GM12878 (cell line): ENCODE measurements at regions not wholly inside any gene's neighbourhood (a gene's known extent, or its start where the extent isn't known, plus 50 kb on each side); places are given as distances from the start of the nearest gene placed in this dataset.

ENCODE experiments used
- ATAC-seq: fragments of 200-7000 bp; cut with Tn5 transposase; 3 replicates; pipeline ENCODE4 v1.9.1; 2020; ENCODE audit warnings: mild to moderate bottlenecking, moderate library complexity
- BruUV-seq: library from RNA; stranded (reverse); fragments of 400-500 nt; replicated peaks from 2 replicates; lab custom pipeline; 2021; lab: Mats Ljungman, UMichigan
- CTCF ChIA-PET: fragments of 300-600 bp; sonication (Branson Sonifier 250); formaldehyde crosslinking; extraction: SDS; loops from one replicate; lab custom pipeline; 2021; ENCODE audit warnings: inconsistent platforms; lab: Yijun Ruan, JAX
- POLR2A ChIA-PET: fragments of 350-600 bp; formaldehyde crosslinking; extraction: SDS; loops from one replicate; lab custom pipeline; 2021; ENCODE audit warnings: inconsistent platforms; lab: Charles Lee
- RAD21 ChIA-PET: fragments of 300-600 bp; sonication (Branson Sonifier 250); formaldehyde crosslinking; loops from one replicate; lab custom pipeline; 2023; ENCODE audit warnings: antibody characterized with exemption; ENCODE audit not compliant: unreplicated experiment; lab: Charles Lee
- SMC1A ChIA-PET: fragments of 300-600 bp; sonication (Branson Sonifier 250); formaldehyde crosslinking; loops from one replicate; lab custom pipeline; 2023; ENCODE audit not compliant: unreplicated experiment, uncharacterized antibody; lab: Charles Lee
- DNase-seq: peaks from one replicate; pipeline ENCODE4 v3.0.0-alpha.2; 2011; ENCODE audit warnings: low read depth, low spot score
- FAIRE-seq: peaks from 3 replicates; lab custom pipeline; 2011; peaks lifted over from hg19 to GRCh38; lab: Jason Lieb, UNC
- H2AFZ ChIP-seq: 2 replicates; pipeline ENCODE4 v1.6.0; 2011; ENCODE audit warnings: low read depth, low read length, control low read depth; ENCODE audit not compliant: control insufficient read depth
- H3K27ac ChIP-seq: 2 replicates; pipeline ENCODE4 v1.5.1; 2011; ENCODE audit warnings: control low read depth; ENCODE audit not compliant: control insufficient read depth, insufficient read depth
- H3K27me3 ChIP-seq, 2 experiments: replicated peaks in 1 of 2; 2 replicates each; pipeline versions ENCODE4 v1.6.0 to v1.6.1; 2011; ENCODE audit warnings: low read length in 1 of 2; ENCODE audit not compliant: control insufficient read depth in 2 of 2, insufficient read depth in 2 of 2
- H3K36me3 ChIP-seq, 2 experiments: 2 replicates each; pipeline ENCODE4 v1.5.1; 2011; ENCODE audit warnings: low read length in 1 of 2; ENCODE audit not compliant: control insufficient read depth in 2 of 2, insufficient read depth in 2 of 2
- H3K4me1 ChIP-seq: 2 replicates; pipeline ENCODE4 v1.6.1; 2011; ENCODE audit warnings: mild to moderate bottlenecking, low read length, moderate library complexity, mixed read lengths; ENCODE audit not compliant: control insufficient read depth, insufficient read depth
- H3K4me2 ChIP-seq: 2 replicates; pipeline ENCODE4 v1.6.0; 2011; ENCODE audit warnings: control low read depth; ENCODE audit not compliant: control insufficient read depth, insufficient read depth
- H3K4me3 ChIP-seq: fragments of 200-600 bp; sonication (generic); 2 replicates; pipeline ENCODE4 v1.5.1; 2016
- H3K79me2 ChIP-seq: 2 replicates; pipeline ENCODE4 v1.6.0; 2011; ENCODE audit warnings: low read length; ENCODE audit not compliant: control insufficient read depth, insufficient read depth
- H3K9ac ChIP-seq: 2 replicates; pipeline ENCODE4 v1.8.0; 2011; ENCODE audit warnings: low read length, control low read depth, mixed read lengths; ENCODE audit not compliant: control insufficient read depth, insufficient read depth
- H3K9me3 ChIP-seq: replicated peaks from 3 replicates; pipeline ENCODE4 v1.5.1; 2011; ENCODE audit warnings: mild to moderate bottlenecking, low read length; ENCODE audit not compliant: control insufficient read depth, insufficient read depth
- H4K20me1 ChIP-seq: 2 replicates; pipeline ENCODE4 v1.6.0; 2011; ENCODE audit not compliant: control insufficient read depth, insufficient read depth
- ATF7 ChIP-seq: fragments of 450-650 bp; IDR thresholded peaks from 2 replicates; pipeline ENCODE4 v1.6.1; 2016; ENCODE audit warnings: low read depth, mild to moderate bottlenecking
- CBX3 ChIP-seq: fragments of 200-600 bp; sonication (generic); IDR thresholded peaks from 2 replicates; pipeline ENCODE4 v1.6.1; 2016; ENCODE audit warnings: low read depth, borderline replicate concordance
- CEBPB ChIP-seq, 2 experiments: fragments of 150-350 bp in 1 of 2; IDR thresholded peaks; 2 replicates each; pipeline ENCODE4 v1.6.1; 2012 to 2014; ENCODE audit warnings: low read depth in 2 of 2, low read length in 2 of 2, borderline replicate concordance in 1 of 2, inconsistent platforms in 1 of 2
- ETV6 ChIP-seq, 2 experiments: fragments of 450-650 bp in 1 of 2; IDR thresholded peaks in 1 of 2; conservative IDR thresholded peaks in 1 of 2; 2 replicates each; pipeline ENCODE4 v1.6.1; 2014; ENCODE audit warnings: antibody characterized with exemption in 1 of 2, borderline replicate concordance in 1 of 2, low read depth in 1 of 2, mild to moderate bottlenecking in 1 of 2, moderate library complexity in 1 of 2
- GATAD2B ChIP-seq: fragments of 450-650 bp; conservative IDR thresholded peaks from 2 replicates; pipeline ENCODE4 v1.6.1; 2017; ENCODE audit warnings: low read depth, mild to moderate bottlenecking, moderate library complexity
- IKZF2 ChIP-seq, 2 experiments: fragments of 450-650 bp; IDR thresholded peaks; 2 replicates each; pipeline ENCODE4 v1.6.1; 2017; ENCODE audit warnings: mild to moderate bottlenecking in 2 of 2, moderate library complexity in 2 of 2
- MEF2B ChIP-seq: fragments of 450-650 bp; IDR thresholded peaks from 2 replicates; pipeline ENCODE4 v1.6.1; 2018; ENCODE audit warnings: mild to moderate bottlenecking, moderate library complexity; ENCODE audit not compliant: partially characterized antibody, poor library complexity, severe bottlenecking
- NBN ChIP-seq: fragments of 450-650 bp; IDR thresholded peaks from 2 replicates; pipeline ENCODE4 v1.6.1; 2016
- PKNOX1 ChIP-seq: fragments of 450-650 bp; IDR thresholded peaks from 2 replicates; pipeline ENCODE4 v1.6.1; 2016; ENCODE audit warnings: mild to moderate bottlenecking
- POU2F2 ChIP-seq: IDR thresholded peaks from 3 replicates; pipeline ENCODE4 v1.6.1; 2011; ENCODE audit warnings: low read depth, mild to moderate bottlenecking, low read length, borderline replicate concordance
- RFX5 ChIP-seq: IDR thresholded peaks from 2 replicates; pipeline ENCODE4 v1.6.1; 2011; ENCODE audit warnings: low read depth, low read length, improper control_type of control experiment
- SMARCA5 ChIP-seq: fragments of 450-650 bp; IDR thresholded peaks from 2 replicates; pipeline ENCODE4 v1.6.1; 2017; ENCODE audit warnings: mild to moderate bottlenecking
- SRF ChIP-seq, 2 experiments: IDR thresholded peaks; 2 replicates each; pipeline ENCODE4 v1.6.1; 2011; ENCODE audit warnings: low read depth in 2 of 2, low read length in 2 of 2, mild to moderate bottlenecking in 1 of 2, moderate library complexity in 1 of 2
- ZZZ3 ChIP-seq: IDR thresholded peaks from 2 replicates; pipeline ENCODE4 v1.6.1; 2011; ENCODE audit warnings: low read depth; ENCODE audit not compliant: control insufficient read depth, insufficient read length
- WGBS: methylation state at CpG from one replicate; pipeline ENCODE4 v1.1.6; 2016; ENCODE audit warnings: low lambda C conversion rate; ENCODE audit not compliant: insufficient replicate concordance, insufficient coverage; ENCODE audit errors: missing lambda C conversion rate; 5-methylcytosine and 5-hydroxymethylcytosine counted together
- in situ Hi-C: fragments of 300-500 bp; cut with MboI; formaldehyde crosslinking; loops from 9 replicates; pipeline ENCODE4 v1.14.3; 2018; ENCODE audit warnings: mixed read lengths
- intact Hi-C: fragments of 100-400 bp; cut with micrococcal nuclease; formaldehyde crosslinking; loops from one replicate; pipeline ENCODE4 v1.14.2; 2022; ENCODE audit not compliant: unreplicated experiment
- TF ChIP-seq, protein P1 (sequence below): IDR thresholded peaks from 2 replicates; pipeline ENCODE4 v1.6.1; 2012; ENCODE audit warnings: low read depth, low read length, improper control_type of control experiment
- TF ChIP-seq, protein P2 (sequence below): IDR thresholded peaks from 2 replicates; pipeline ENCODE4 v1.6.1; 2011; ENCODE audit warnings: borderline replicate concordance, low read depth, mild to moderate bottlenecking, moderate library complexity, mixed read lengths, low read length; ENCODE audit not compliant: insufficient read depth; ENCODE audit errors: extremely low read length

GRCh38 chr3:182500289-182500688, 293.0 kb upstream of the ATP11B start (continued):
- TF ChIP-seq, protein P1, sequence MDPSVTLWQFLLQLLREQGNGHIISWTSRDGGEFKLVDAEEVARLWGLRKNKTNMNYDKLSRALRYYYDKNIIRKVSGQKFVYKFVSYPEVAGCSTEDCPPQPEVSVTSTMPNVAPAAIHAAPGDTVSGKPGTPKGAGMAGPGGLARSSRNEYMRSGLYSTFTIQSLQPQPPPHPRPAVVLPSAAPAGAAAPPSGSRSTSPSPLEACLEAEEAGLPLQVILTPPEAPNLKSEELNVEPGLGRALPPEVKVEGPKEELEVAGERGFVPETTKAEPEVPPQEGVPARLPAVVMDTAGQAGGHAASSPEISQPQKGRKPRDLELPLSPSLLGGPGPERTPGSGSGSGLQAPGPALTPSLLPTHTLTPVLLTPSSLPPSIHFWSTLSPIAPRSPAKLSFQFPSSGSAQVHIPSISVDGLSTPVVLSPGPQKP: no peak
- TF ChIP-seq SRF (IDR thresholded peaks at IDR 0.05; ENCODE audit: low read depth in 2 of 2, low read length in 2 of 2) (no peak), ZZZ3 (no peak)
- TF ChIP-seq, protein P2, sequence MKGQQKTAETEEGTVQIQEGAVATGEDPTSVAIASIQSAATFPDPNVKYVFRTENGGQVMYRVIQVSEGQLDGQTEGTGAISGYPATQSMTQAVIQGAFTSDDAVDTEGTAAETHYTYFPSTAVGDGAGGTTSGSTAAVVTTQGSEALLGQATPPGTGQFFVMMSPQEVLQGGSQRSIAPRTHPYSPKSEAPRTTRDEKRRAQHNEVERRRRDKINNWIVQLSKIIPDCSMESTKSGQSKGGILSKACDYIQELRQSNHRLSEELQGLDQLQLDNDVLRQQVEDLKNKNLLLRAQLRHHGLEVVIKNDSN: no peak

- Histone ChIP-seq H3K79me2 (no peaks in the 10 kb centered on the region), H3K4me1 (no peaks in the 10 kb centered on the region), H4K20me1 (no peaks in the 10 kb centered on the region), H3K9ac (no peak overlapping the region), H3K36me3 (no peaks in the 10 kb centered on the region), H3K4me3 (no peak overlapping the region), H3K27me3 (no peaks in the 10 kb centered on the region; a peak in 1 of 4 replicates), H3K4me2 (no peak overlapping the region), H3K9me3 (no peaks in the 10 kb centered on the region), H2AFZ (no peak overlapping the region), H3K27ac (no peak overlapping the region)
- SMC1A ChIA-PET: interaction anchor here (0.6 to 13.0 kb wide), 6 partner anchors 9 to 514 kb away, joined by 3 to 95 read pairs (median 11); no protein-coding TSS in a partner anchor
- intact Hi-C loops (no loop called here), in situ Hi-C loops (no loop called here)
- FAIRE-seq: no peak
- no TSS peak for BruUV-seq
- RAD21 ChIA-PET: interaction anchor here (1.5 kb wide), 1 partner anchor 15 kb away, joined by 3 read pairs; no protein-coding TSS in a partner anchor
- POLR2A ChIA-PET: no interaction called here
- no peak for ATAC-seq
- CTCF ChIA-PET: interaction anchor here (1.2 to 1.5 kb wide), 4 partner anchors 10 to 23 kb away, joined by 3 to 5 read pairs (median 4); no protein-coding TSS in a partner anchor
- 3% methylated on average over 3 of the region's 3 CpGs for WGBS
- TF ChIP-seq ETV6 (conservative IDR thresholded peaks at IDR 0.05 in 1 of 2, IDR thresholded peaks at IDR 0.05 in 1 of 2; ENCODE audit: borderline replicate concordance in 1 of 2, low read depth in 1 of 2) (no peak), GATAD2B (0 out of 2 replicates have a peak, but pooled peaks have one; percentile 55), IKZF2 (IDR thresholded peaks at IDR 0.05) (peak; percentile 27 to 38; a peak in 2 of 4 replicates), ATF7 (peak; percentile 39; the same call in 1 of the 2 replicates), CBX3 (no peak), MEF2B (peak; percentile 70), SMARCA5 (no peak), RFX5 (no peak), CEBPB (IDR thresholded peaks at IDR 0.05; ENCODE audit: borderline replicate concordance in 1 of 2, low read depth in 2 of 2, low read length in 2 of 2) (no peak), POU2F2 (peak; percentile 80; the same call in 2 of the 3 replicates), NBN (0 out of 2 replicates have a peak, but pooled peaks have one; percentile 23), PKNOX1 (no peak)
- TF ChIP-seq, all 136 proteins: peak for 6
- no peak for DNase-seq
These were observed 291.4 kb upstream of the ATP11B start for GRCh38 chr3:182501856-182502255.
